RWPE1 (cell line): ENCODE measurements at regions not wholly inside any gene's neighbourhood (a gene's known extent, or its start where the extent isn't known, plus 50 kb on each side); places are given as distances from the start of the nearest gene placed in this dataset.

ENCODE experiments used
- CTCF ChIA-PET: fragments of 350-600 bp; sonication (Branson Sonifier 250); formaldehyde crosslinking; extraction: SDS; loops from one replicate; lab custom pipeline; 2021; lab: Yijun Ruan, JAX
- POLR2A ChIA-PET: fragments of 400-600 bp; formaldehyde crosslinking; extraction: SDS; loops from one replicate; lab custom pipeline; 2020; ENCODE audit warnings: antibody characterized with exemption; ENCODE audit not compliant: low non-redundant PET; lab: Yijun Ruan, JAX
- DNase-seq: peaks from one replicate; pipeline ENCODE4 v3.0.0; 2012; ENCODE audit warnings: low spot score
- H3K27ac ChIP-seq: fragments of 450-650 bp; 2 replicates; pipeline ENCODE4 v1.5.1; 2017
- CTCF ChIP-seq: fragments of 450-650 bp; conservative IDR thresholded peaks from 2 replicates; pipeline ENCODE4 v1.5.1; 2017; ENCODE audit warnings: low read depth, mild to moderate bottlenecking

GRCh38 chr13:105979131-105980011, 556.1 kb downstream of the EFNB2 start:
- ChIA-PET POLR2A (no interaction called here), CTCF (interaction anchor here (0.7 kb wide), 1 partner anchor 671 kb away, joined by 3 read pairs; no protein-coding TSS in a partner anchor)
- no peak for TF ChIP-seq CTCF
- DNase-seq: peak; percentile 55
- H3K27ac ChIP-seq: peak overlapping the region; percentile 64

GRCh38 chr13:105974380-105974779, 561.1 kb downstream of the EFNB2 start:
- ChIA-PET POLR2A (no interaction called here), CTCF (no interaction called here)
- H3K27ac ChIP-seq: no peak overlapping the region
- no peak for TF ChIP-seq CTCF
- no peak for DNase-seq

- no peak for TF ChIP-seq CTCF
- ChIA-PET POLR2A (no interaction called here), CTCF (interaction anchor here (0.6 kb wide), 2 partner anchors 247 to 561 kb away, joined by 3 to 4 read pairs; no protein-coding TSS in a partner anchor)
- H3K27ac ChIP-seq: peak overlapping the region; percentile 60
- DNase-seq: no peak
Observed at GRCh38 chr13:105972811-105973590, 562.5 kb downstream of the EFNB2 start.

- TF ChIP-seq CTCF: no peak
- no peak overlapping the region for H3K27ac ChIP-seq
- CTCF ChIA-PET: interaction anchor here (0.6 to 0.7 kb wide), 2 partner anchors 248 to 413 kb away, joined by 3 to 4 read pairs; no protein-coding TSS in a partner anchor
- no peak for DNase-seq
- POLR2A ChIA-PET: no interaction called here
Observed at GRCh38 chr13:105972306-105972721, 563.1 kb downstream of the EFNB2 start.

GRCh38 chr13:105971738-105972137, 563.7 kb downstream of the EFNB2 start:
- TF ChIP-seq CTCF: no peak
- POLR2A ChIA-PET: no interaction called here
- no peak for DNase-seq
- H3K27ac ChIP-seq: no peak overlapping the region
- CTCF ChIA-PET: interaction anchor here (0.7 kb wide), 1 partner anchor 414 kb away, joined by 3 read pairs; no protein-coding TSS in a partner anchor

- POLR2A ChIA-PET: no interaction called here
- CTCF ChIA-PET: no interaction called here
- no peak for DNase-seq
- H3K27ac ChIP-seq: no peak overlapping the region
- no peak for TF ChIP-seq CTCF
Observed at GRCh38 chr13:105971312-105971711, 564.1 kb downstream of the EFNB2 start.
